ENCODE measurements at regions not wholly inside any gene's neighbourhood (a gene's known extent, or its start where the extent isn't known, plus 50 kb on each side); places are given as distances from the start of the nearest gene placed in this dataset.

DNA sequence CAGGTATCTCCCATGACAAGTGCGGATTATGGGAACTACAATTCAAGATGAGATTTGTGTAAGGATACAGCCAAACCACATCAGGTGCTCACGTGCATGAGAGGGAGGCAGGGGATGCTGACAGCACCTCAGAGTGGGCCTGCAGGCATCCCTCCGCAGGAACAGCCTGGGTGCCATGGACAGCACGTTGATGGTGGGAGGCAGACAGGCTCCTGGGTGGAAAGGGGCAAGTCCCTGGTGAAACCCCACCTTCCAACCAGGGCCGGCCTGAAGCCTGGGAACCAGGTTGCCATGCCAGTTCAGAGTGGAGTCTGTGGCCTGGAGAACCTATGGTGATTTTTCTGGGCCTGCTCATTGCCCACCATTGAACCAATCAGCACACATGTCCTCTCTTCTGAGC lies 1469.6 kb downstream of the PCDH7 start:
- H3K9me3 ChIP-seq, result no peaks in the 10 kb centered on the region
- no peak for DNase-seq (ENCODE audit: extremely low spot score)
- 91% methylated on average over 4 of the region's 5 CpGs for WGBS
- H3K4me1 ChIP-seq, result no peaks in the 10 kb centered on the region
- H3K4me3 ChIP-seq, result no peak overlapping the region
- H3K27me3 ChIP-seq, result no peaks in the 10 kb centered on the region
- no peaks in the 10 kb centered on the region for H3K36me3 ChIP-seq
- TF ChIP-seq POLR2AphosphoS5 (IDR thresholded peaks at IDR 0.05) (no peak), POLR2A (IDR thresholded peaks at IDR 0.05; ENCODE audit: low read depth) (no peak), EP300 (IDR thresholded peaks at IDR 0.05) (no peak)
- TF ChIP-seq, protein P1, sequence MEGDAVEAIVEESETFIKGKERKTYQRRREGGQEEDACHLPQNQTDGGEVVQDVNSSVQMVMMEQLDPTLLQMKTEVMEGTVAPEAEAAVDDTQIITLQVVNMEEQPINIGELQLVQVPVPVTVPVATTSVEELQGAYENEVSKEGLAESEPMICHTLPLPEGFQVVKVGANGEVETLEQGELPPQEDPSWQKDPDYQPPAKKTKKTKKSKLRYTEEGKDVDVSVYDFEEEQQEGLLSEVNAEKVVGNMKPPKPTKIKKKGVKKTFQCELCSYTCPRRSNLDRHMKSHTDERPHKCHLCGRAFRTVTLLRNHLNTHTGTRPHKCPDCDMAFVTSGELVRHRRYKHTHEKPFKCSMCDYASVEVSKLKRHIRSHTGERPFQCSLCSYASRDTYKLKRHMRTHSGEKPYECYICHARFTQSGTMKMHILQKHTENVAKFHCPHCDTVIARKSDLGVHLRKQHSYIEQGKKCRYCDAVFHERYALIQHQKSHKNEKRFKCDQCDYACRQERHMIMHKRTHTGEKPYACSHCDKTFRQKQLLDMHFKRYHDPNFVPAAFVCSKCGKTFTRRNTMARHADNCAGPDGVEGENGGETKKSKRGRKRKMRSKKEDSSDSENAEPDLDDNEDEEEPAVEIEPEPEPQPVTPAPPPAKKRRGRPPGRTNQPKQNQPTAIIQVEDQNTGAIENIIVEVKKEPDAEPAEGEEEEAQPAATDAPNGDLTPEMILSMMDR (IDR thresholded peaks at IDR 0.05), result no peak
- intact Hi-C loops (cut with DNase I), result no loop called here
- H3K27ac ChIP-seq (replicated peaks in 1 of 4), result no peak overlapping the region

- Histone ChIP-seq H3K9me3 (no peaks in the 10 kb centered on the region), H3K27me3 (no peaks in the 10 kb centered on the region), H3K4me1 (no peaks in the 10 kb centered on the region), H3K27ac (replicated peaks in 1 of 4) (no peak overlapping the region), H3K4me3 (no peak overlapping the region), H3K36me3 (no peaks in the 10 kb centered on the region)
- WGBS, result 31% methylated on average over 4 of the region's 4 CpGs
- intact Hi-C loops (cut with DNase I), result no loop called here
- no peak for DNase-seq (ENCODE audit: extremely low spot score)
- TF ChIP-seq POLR2A (IDR thresholded peaks at IDR 0.05; ENCODE audit: low read depth) (no peak), EP300 (IDR thresholded peaks at IDR 0.05) (no peak), POLR2AphosphoS5 (IDR thresholded peaks at IDR 0.05) (no peak)
- TF ChIP-seq, protein P1 (IDR thresholded peaks at IDR 0.05), result no peak
Measured at GRCh38 chr4:32191961-32192360, 1471.8 kb downstream of the PCDH7 start.

DNA sequence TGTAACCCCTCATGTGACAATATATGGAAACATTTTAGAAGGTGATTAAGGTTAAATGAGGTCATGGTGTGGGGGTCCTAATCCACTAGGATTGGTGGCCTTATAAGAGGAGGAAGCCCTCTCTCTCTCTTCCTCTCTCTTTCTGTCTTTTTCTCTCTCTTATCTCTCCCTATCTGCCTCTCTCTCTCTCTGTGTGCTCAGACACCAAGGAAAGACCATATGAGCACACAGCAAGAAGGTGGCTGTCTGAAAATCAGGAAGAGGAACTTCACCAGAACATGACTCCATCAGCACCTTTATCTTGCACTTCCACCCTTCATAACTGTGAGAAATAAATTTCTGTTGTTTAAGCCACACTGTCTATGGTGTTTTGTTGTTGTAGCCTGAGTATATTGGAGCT lies 1472.2 kb downstream of the PCDH7 start:
- no peaks in the 10 kb centered on the region for H3K9me3 ChIP-seq
- no peak overlapping the region for H3K4me3 ChIP-seq
- DNase-seq (ENCODE audit: extremely low spot score), result no peak
- no peaks in the 10 kb centered on the region for H3K27me3 ChIP-seq
- H3K36me3 ChIP-seq, result no peaks in the 10 kb centered on the region
- intact Hi-C loops (cut with DNase I), result no loop called here
- TF ChIP-seq POLR2AphosphoS5 (IDR thresholded peaks at IDR 0.05), result no peak
- H3K4me1 ChIP-seq, result no peaks in the 10 kb centered on the region
- no peak overlapping the region for H3K27ac ChIP-seq (replicated peaks in 1 of 4)

DNA sequence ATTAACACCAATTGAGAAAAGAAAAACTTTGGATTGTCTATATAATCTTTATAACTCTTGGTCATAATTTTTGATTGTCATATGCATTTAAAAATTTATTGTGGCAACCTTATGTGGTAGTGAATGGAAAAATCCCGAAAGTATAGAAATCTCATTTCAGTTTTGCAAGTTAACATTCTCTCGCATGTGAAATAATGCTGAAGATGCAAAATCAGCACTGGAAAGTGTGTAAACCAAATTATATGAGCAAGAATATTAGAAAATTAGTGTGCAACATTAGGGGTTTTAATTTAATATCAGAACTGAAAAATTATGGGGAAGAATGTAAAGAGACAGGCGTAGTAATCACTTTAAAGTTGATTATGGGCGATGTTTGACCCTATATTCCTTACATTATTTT lies 1472.8 kb downstream of the PCDH7 start:
- no peaks in the 10 kb centered on the region for H3K36me3 ChIP-seq
- TF ChIP-seq POLR2AphosphoS5 (IDR thresholded peaks at IDR 0.05) (no peak), POLR2A (IDR thresholded peaks at IDR 0.05; ENCODE audit: low read depth) (no peak), EP300 (IDR thresholded peaks at IDR 0.05) (no peak)
- TF ChIP-seq, protein P1 (IDR thresholded peaks at IDR 0.05), result no peak
- H3K27ac ChIP-seq (replicated peaks in 1 of 4), result no peak overlapping the region
- intact Hi-C loops (cut with DNase I), result no loop called here
- H3K9me3 ChIP-seq, result no peaks in the 10 kb centered on the region
- no peak for DNase-seq (ENCODE audit: extremely low spot score)
- 88% methylated on average over 4 of the region's 4 CpGs for WGBS
- no peaks in the 10 kb centered on the region for H3K4me1 ChIP-seq
- no peaks in the 10 kb centered on the region for H3K27me3 ChIP-seq
- no peak overlapping the region for H3K4me3 ChIP-seq

GRCh38 chr4:32196950-32197688 lies 1477.0 kb downstream of the PCDH7 start:
- TF ChIP-seq, protein P1 (IDR thresholded peaks at IDR 0.05), result no peak
- no peak for TF ChIP-seq POLR2AphosphoS5 (IDR thresholded peaks at IDR 0.05)
- TF ChIP-seq POLR2A (IDR thresholded peaks at IDR 0.05; ENCODE audit: low read depth), result no peak
- no peak for TF ChIP-seq EP300 (IDR thresholded peaks at IDR 0.05)
- Histone ChIP-seq H3K27ac (replicated peaks in 1 of 4) (no peak overlapping the region), H3K9me3 (no peaks in the 10 kb centered on the region), H3K4me3 (no peak overlapping the region), H3K36me3 (no peaks in the 10 kb centered on the region), H3K4me1 (no peaks in the 10 kb centered on the region), H3K27me3 (no peaks in the 10 kb centered on the region)
- WGBS, result 73% methylated on average over 10 of the region's 10 CpGs
- intact Hi-C loops (cut with DNase I), result no loop called here
- no peak for DNase-seq (ENCODE audit: extremely low spot score)
